Fibroblast of lung (primary cell): ENCODE measurements at regions not wholly inside any gene's neighbourhood (a gene's known extent, or its start where the extent isn't known, plus 50 kb on each side); places are given as distances from the start of the nearest gene placed in this dataset.

Experiments
- DNase-seq, 2 donors: peaks; one replicate each; pipeline versions ENCODE4 v3.0.0 to v3.0.0-alpha.2; 2010; ENCODE audit warnings: low read depth in 2 of 2
- H2AFZ ChIP-seq: 2 replicates; pipeline ENCODE4 v1.5.1; 2012; ENCODE audit warnings: low read length, control low read depth, inconsistent platforms
- H3K27ac ChIP-seq: 2 replicates; pipeline ENCODE4 v1.5.1; 2011; ENCODE audit warnings: low read length, control low read depth; ENCODE audit not compliant: insufficient read depth
- H3K27me3 ChIP-seq: 2 replicates; pipeline ENCODE4 v1.5.1; 2011; ENCODE audit warnings: mild to moderate bottlenecking, low read length; ENCODE audit not compliant: control insufficient read depth, insufficient read depth
- H3K36me3 ChIP-seq: 2 replicates; pipeline ENCODE4 v1.5.1; 2011; ENCODE audit warnings: low read length; ENCODE audit not compliant: control insufficient read depth, insufficient read depth
- H3K4me1 ChIP-seq: 2 replicates; pipeline ENCODE4 v1.5.1; 2011; ENCODE audit warnings: low read length; ENCODE audit not compliant: control insufficient read depth, insufficient read depth; ENCODE audit errors: extremely low read depth
- H3K4me2 ChIP-seq: 2 replicates; pipeline ENCODE4 v1.5.1; 2011; ENCODE audit warnings: low read length, control low read depth; ENCODE audit not compliant: insufficient read depth; ENCODE audit errors: extremely low read depth
- H3K4me3 ChIP-seq, 4 experiments: fragments of 200-600 bp in 1 of 4; sonication (generic) in 1 of 4; replicated peaks in 1 of 4; 2 replicates each; pipeline ENCODE4 v1.5.1; 2011 to 2016; ENCODE audit warnings: low read length in 4 of 4, low read depth in 3 of 4, mild to moderate bottlenecking in 3 of 4, control low read depth in 2 of 4, inconsistent platforms in 1 of 4, mixed read lengths in 1 of 4; ENCODE audit not compliant: insufficient read depth in 1 of 4; ENCODE audit errors: control extremely low read depth in 1 of 4
- H3K79me2 ChIP-seq: 2 replicates; pipeline ENCODE4 v1.5.1; 2012; ENCODE audit warnings: mild to moderate bottlenecking, low read length, inconsistent platforms; ENCODE audit not compliant: control insufficient read depth, insufficient read depth
- H3K9ac ChIP-seq: 2 replicates; pipeline ENCODE4 v1.5.1; 2011; ENCODE audit warnings: mild to moderate bottlenecking, low read length, control low read depth; ENCODE audit not compliant: insufficient read depth
- H3K9me3 ChIP-seq: 2 replicates; pipeline ENCODE4 v1.5.1; 2012; ENCODE audit warnings: low read depth, low read length; ENCODE audit not compliant: control insufficient read depth, insufficient read depth
- H4K20me1 ChIP-seq: 2 replicates; pipeline ENCODE4 v1.5.1; 2011; ENCODE audit warnings: low read length; ENCODE audit not compliant: control insufficient read depth, insufficient read depth; ENCODE audit errors: extremely low read depth
- CTCF ChIP-seq, 2 donors: IDR thresholded peaks in 1 of 2; conservative IDR thresholded peaks in 1 of 2; 1 replicate in 1 of 2; 2 replicates in 1 of 2; pipeline ENCODE4 v1.5.1; 2011 to 2012; ENCODE audit warnings: low read length in 2 of 2, control low read depth in 1 of 2, inconsistent platforms in 1 of 2, low read depth in 1 of 2, mild to moderate bottlenecking in 1 of 2
- EZH2 ChIP-seq: IDR thresholded peaks from 2 replicates; pipeline ENCODE4 v1.5.1; 2012; ENCODE audit warnings: low read length, control low read depth, mild to moderate bottlenecking; ENCODE audit errors: missing control alignments

GRCh38 chr1:194369060-194369459, 1182.6 kb upstream of the B3GALT2 start:
- no peaks in the 10 kb centered on the region for H3K27me3 ChIP-seq
- no peak overlapping the region for H3K4me2 ChIP-seq
- no peaks in the 10 kb centered on the region for H3K9me3 ChIP-seq
- no peaks in the 10 kb centered on the region for H3K36me3 ChIP-seq
- H3K9ac ChIP-seq = no peak overlapping the region
- no peak overlapping the region for H2AFZ ChIP-seq
- H4K20me1 ChIP-seq = no peaks in the 10 kb centered on the region
- TF ChIP-seq CTCF (conservative IDR thresholded peaks at IDR 0.05 in 1 of 2, IDR thresholded peaks at IDR 0.05 in 1 of 2; ENCODE audit: low read depth in 1 of 2, low read length in 2 of 2) (no peak), EZH2 (no peak)
- peak in 1 of 2 donors; percentile 86 for DNase-seq
- no peaks in the 10 kb centered on the region for H3K79me2 ChIP-seq
- H3K4me1 ChIP-seq = no peaks in the 10 kb centered on the region
- H3K4me3 ChIP-seq = no peak overlapping the region
- H3K27ac ChIP-seq = no peak overlapping the region

- Histone ChIP-seq H3K9me3 (no peaks in the 10 kb centered on the region), H3K9ac (no peak overlapping the region), H4K20me1 (no peaks in the 10 kb centered on the region), H3K4me3 (no peak overlapping the region), H2AFZ (no peak overlapping the region), H3K4me2 (no peak overlapping the region), H3K27ac (no peak overlapping the region), H3K27me3 (no peaks in the 10 kb centered on the region), H3K36me3 (no peaks in the 10 kb centered on the region), H3K4me1 (no peaks in the 10 kb centered on the region), H3K79me2 (no peaks in the 10 kb centered on the region)
- DNase-seq = peak in 1 of 2 donors; percentile 51
- TF ChIP-seq EZH2 (no peak), CTCF (conservative IDR thresholded peaks at IDR 0.05 in 1 of 2, IDR thresholded peaks at IDR 0.05 in 1 of 2; ENCODE audit: low read depth in 1 of 2, low read length in 2 of 2) (no peak)
Observed at GRCh38 chr1:194367121-194367520, 1180.7 kb upstream of the B3GALT2 start.

GRCh38 chr1:194366705-194367104, 1180.3 kb upstream of the B3GALT2 start:
- H3K36me3 ChIP-seq = no peaks in the 10 kb centered on the region
- no peak overlapping the region for H3K4me3 ChIP-seq
- no peak overlapping the region for H3K27ac ChIP-seq
- no peaks in the 10 kb centered on the region for H3K79me2 ChIP-seq
- H3K9me3 ChIP-seq = no peaks in the 10 kb centered on the region
- peak in 1 of 2 donors; percentile 79 for DNase-seq
- TF ChIP-seq EZH2 (no peak), CTCF (conservative IDR thresholded peaks at IDR 0.05 in 1 of 2, IDR thresholded peaks at IDR 0.05 in 1 of 2; ENCODE audit: low read depth in 1 of 2, low read length in 2 of 2) (no peak)
- H3K9ac ChIP-seq = no peak overlapping the region
- no peaks in the 10 kb centered on the region for H3K27me3 ChIP-seq
- no peaks in the 10 kb centered on the region for H4K20me1 ChIP-seq
- H3K4me2 ChIP-seq = no peak overlapping the region
- H2AFZ ChIP-seq = no peak overlapping the region
- no peaks in the 10 kb centered on the region for H3K4me1 ChIP-seq
